HG02870 (cell line): ENCODE measurements at regions not wholly inside any gene's neighbourhood (a gene's known extent, or its start where the extent isn't known, plus 50 kb on each side); places are given as distances from the start of the nearest gene placed in this dataset.
A peak's percentile ranks its signal among the peaks of the same experiment; 100 is the strongest.

Experiments used
- ATAC-seq: cut with Tn5 transposase; IDR thresholded peaks from one replicate; pipeline ENCODE4 v1.9.1; 2021; ENCODE audit warnings: mild to moderate bottlenecking, moderate library complexity; ENCODE audit not compliant: unreplicated experiment

- ATAC-seq: no peak
Measured at GRCh38 chr13:84917252-84917878, 881.9 kb downstream of the SLITRK6 start.

- no peak for ATAC-seq
Measured at GRCh38 chr13:84912720-84913119, 886.5 kb downstream of the SLITRK6 start.

GRCh38 chr13:84910423-84910822 is 888.8 kb downstream of the SLITRK6 start:
- ATAC-seq: no peak

GRCh38 chr13:84903391-84903790 is 895.8 kb downstream of the SLITRK6 start:
- no peak for ATAC-seq

- no peak for ATAC-seq
Measured at GRCh38 chr13:84902243-84902642, 897.0 kb downstream of the SLITRK6 start.

- peak; percentile 68 for ATAC-seq
Measured at GRCh38 chr13:84896128-84896527, 903.1 kb downstream of the SLITRK6 start.

GRCh38 chr13:84894749-84895148 is 904.5 kb downstream of the SLITRK6 start:
- no peak for ATAC-seq

- no peak for ATAC-seq
Measured at GRCh38 chr13:84885868-84886267, 913.4 kb downstream of the SLITRK6 start.

GRCh38 chr13:84873951-84874350 is 925.3 kb downstream of the SLITRK6 start:
- no peak for ATAC-seq

GRCh38 chr13:84870190-84870589 is 929.0 kb downstream of the SLITRK6 start:
- ATAC-seq: no peak

GRCh38 chr13:84867246-84867645 is 932.0 kb downstream of the SLITRK6 start:
- no peak for ATAC-seq

GRCh38 chr13:84865783-84866221 is 933.4 kb downstream of the SLITRK6 start:
- ATAC-seq: no peak

GRCh38 chr13:84864341-84864740 is 934.9 kb downstream of the SLITRK6 start:
- ATAC-seq: no peak

- no peak for ATAC-seq
Measured at GRCh38 chr13:84847107-84847506, 952.1 kb downstream of the SLITRK6 start.

- ATAC-seq: no peak
Measured at GRCh38 chr13:84845907-84846619, 953.2 kb downstream of the SLITRK6 start.

- ATAC-seq: no peak
Measured at GRCh38 chr13:84844473-84844872, 954.7 kb downstream of the SLITRK6 start.

GRCh38 chr13:84843368-84843767 is 955.9 kb downstream of the SLITRK6 start:
- ATAC-seq: no peak

- no peak for ATAC-seq
Measured at GRCh38 chr13:84834201-84834600, 951.9 kb upstream of the SLITRK1 start.

- no peak for ATAC-seq
Measured at GRCh38 chr13:84831666-84832657, 949.7 kb upstream of the SLITRK1 start.

GRCh38 chr13:84823528-84823927 is 941.3 kb upstream of the SLITRK1 start:
- no peak for ATAC-seq

- ATAC-seq: no peak
Measured at GRCh38 chr13:84821261-84821660, 939.0 kb upstream of the SLITRK1 start.
